ENCODE measurements at regions not wholly inside any gene's neighbourhood (a gene's known extent, or its start where the extent isn't known, plus 50 kb on each side); places are given as distances from the start of the nearest gene placed in this dataset.
"Not testable (repeated sequence)": the region's sequence is repeated elsewhere in the genome, so short reads cannot be mapped to it uniquely, and the experiment has no call there.

DNA sequence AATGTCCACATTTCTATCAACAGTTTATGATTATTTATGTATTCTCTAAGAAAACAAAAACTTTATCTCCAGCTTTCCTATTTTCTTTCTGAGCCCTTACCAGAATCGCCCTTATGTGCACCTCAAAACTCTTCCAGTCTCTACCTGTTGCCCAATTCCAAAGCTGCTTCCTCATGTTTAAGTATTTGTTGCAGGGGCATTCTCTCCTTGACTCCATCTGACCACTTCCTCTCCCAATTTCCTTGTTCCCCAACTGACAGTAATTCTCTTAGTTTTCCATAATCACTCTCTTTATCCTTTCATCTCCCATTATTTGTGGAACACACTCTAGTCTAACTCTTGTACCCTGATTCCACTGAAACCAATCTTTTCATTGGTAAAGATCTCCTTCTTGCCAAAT, 105.4 kb upstream of the RBBP8 start:
- H3K4me3 Mint-ChIP-seq = no peak overlapping the region
- Histone ChIP-seq H3K79me2 (ENCODE audit: insufficient read depth, low read length) (no peaks in the 10 kb centered on the region), H3K27me3 (ENCODE audit: control insufficient read depth in 2 of 2, insufficient read depth in 2 of 2, low read length in 2 of 2) (no peaks in the 10 kb centered on the region), H2AFZ (ENCODE audit: insufficient read depth, low read depth, low read length, poor library complexity, severe bottlenecking) (no peak overlapping the region), H3K4me1 (ENCODE audit: control insufficient read depth in 1 of 2, insufficient read depth in 2 of 2, low read length in 2 of 2) (peaks cover 0 to 3% of the 10 kb centered on the region in 2 donors), H3K4me3 (replicated peaks in 1 of 3; ENCODE audit: low read depth in 2 of 3, low read length in 3 of 3) (no peak overlapping the region), H3K9me3 (replicated peaks in 1 of 2; ENCODE audit: control insufficient read depth in 1 of 2, insufficient read depth in 1 of 2, low read length in 2 of 2) (peaks cover 10 to 15% of the 10 kb centered on the region in 2 donors), H4K20me1 (ENCODE audit: insufficient read depth, low read length) (no peaks in the 10 kb centered on the region), H3K36me3 (replicated peaks in 1 of 2; ENCODE audit: control insufficient read depth in 1 of 2, insufficient read depth in 2 of 2, low read length in 2 of 2) (no peaks in the 10 kb centered on the region), H3K27ac (ENCODE audit: low read depth in 1 of 2, low read length in 2 of 2) (no peak overlapping the region), H3K4me2 (replicated peaks; ENCODE audit: extremely low read depth, low read length, poor library complexity, severe bottlenecking) (no peak overlapping the region), H3K9ac (ENCODE audit: insufficient read depth, low read length, poor library complexity, severe bottlenecking) (no peak overlapping the region)
- TF ChIP-seq, protein P1, sequence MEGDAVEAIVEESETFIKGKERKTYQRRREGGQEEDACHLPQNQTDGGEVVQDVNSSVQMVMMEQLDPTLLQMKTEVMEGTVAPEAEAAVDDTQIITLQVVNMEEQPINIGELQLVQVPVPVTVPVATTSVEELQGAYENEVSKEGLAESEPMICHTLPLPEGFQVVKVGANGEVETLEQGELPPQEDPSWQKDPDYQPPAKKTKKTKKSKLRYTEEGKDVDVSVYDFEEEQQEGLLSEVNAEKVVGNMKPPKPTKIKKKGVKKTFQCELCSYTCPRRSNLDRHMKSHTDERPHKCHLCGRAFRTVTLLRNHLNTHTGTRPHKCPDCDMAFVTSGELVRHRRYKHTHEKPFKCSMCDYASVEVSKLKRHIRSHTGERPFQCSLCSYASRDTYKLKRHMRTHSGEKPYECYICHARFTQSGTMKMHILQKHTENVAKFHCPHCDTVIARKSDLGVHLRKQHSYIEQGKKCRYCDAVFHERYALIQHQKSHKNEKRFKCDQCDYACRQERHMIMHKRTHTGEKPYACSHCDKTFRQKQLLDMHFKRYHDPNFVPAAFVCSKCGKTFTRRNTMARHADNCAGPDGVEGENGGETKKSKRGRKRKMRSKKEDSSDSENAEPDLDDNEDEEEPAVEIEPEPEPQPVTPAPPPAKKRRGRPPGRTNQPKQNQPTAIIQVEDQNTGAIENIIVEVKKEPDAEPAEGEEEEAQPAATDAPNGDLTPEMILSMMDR (IDR thresholded peaks at IDR 0.05) = no peak
- WGBS (ENCODE audit: insufficient coverage) = no CpG with 5 or more reads among the region's 1 CpG
- DNase-seq = no peak
- peaks cover 16% of the 10 kb centered on the region for H3K4me1 Mint-ChIP-seq
- H3K27ac Mint-ChIP-seq = no peak overlapping the region
- no peaks in the 10 kb centered on the region for H3K36me3 Mint-ChIP-seq
- peaks cover 7 to 22% (median 16%) of the 10 kb centered on the region in 7 donors for H3K9me3 Mint-ChIP-seq
- peaks cover 0 to 2% (median 0%) of the 10 kb centered on the region in 3 donors for H3K27me3 Mint-ChIP-seq (ENCODE audit: low read depth in 3 of 3)
- intact Hi-C loops (cut with micrococcal nuclease) = no loop called here

DNA sequence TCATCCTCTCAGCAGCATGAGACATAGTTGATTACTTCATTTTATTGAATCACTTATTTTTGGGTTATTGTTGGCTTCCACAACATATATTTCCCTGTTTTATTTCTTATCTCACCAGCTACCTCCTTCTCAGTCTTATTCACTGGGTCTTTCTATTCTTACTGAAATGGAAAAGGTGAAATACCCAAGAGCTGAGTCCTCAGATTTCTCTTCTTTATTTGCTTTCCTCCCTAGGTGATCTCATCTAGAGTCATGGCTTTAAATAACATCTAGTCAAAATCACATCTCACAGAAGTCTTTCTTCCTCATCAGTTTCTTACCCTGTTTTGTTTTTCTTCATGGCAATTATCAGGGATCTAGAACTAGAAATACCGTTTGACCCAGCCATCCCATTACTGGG, 105.0 kb upstream of the RBBP8 start:
- Histone ChIP-seq H3K9ac (ENCODE audit: insufficient read depth, low read length, poor library complexity, severe bottlenecking) (no peak overlapping the region), H3K9me3 (replicated peaks in 1 of 2; ENCODE audit: control insufficient read depth in 1 of 2, insufficient read depth in 1 of 2, low read length in 2 of 2) (peaks cover 10 to 15% of the 10 kb centered on the region in 2 donors), H2AFZ (ENCODE audit: insufficient read depth, low read depth, low read length, poor library complexity, severe bottlenecking) (no peak overlapping the region), H3K79me2 (ENCODE audit: insufficient read depth, low read length) (no peaks in the 10 kb centered on the region), H4K20me1 (ENCODE audit: insufficient read depth, low read length) (no peaks in the 10 kb centered on the region), H3K4me1 (ENCODE audit: control insufficient read depth in 1 of 2, insufficient read depth in 2 of 2, low read length in 2 of 2) (peaks cover 0 to 3% of the 10 kb centered on the region in 2 donors), H3K27ac (ENCODE audit: low read depth in 1 of 2, low read length in 2 of 2) (no peak overlapping the region), H3K36me3 (replicated peaks in 1 of 2; ENCODE audit: control insufficient read depth in 1 of 2, insufficient read depth in 2 of 2, low read length in 2 of 2) (no peaks in the 10 kb centered on the region), H3K4me3 (replicated peaks in 1 of 3; ENCODE audit: low read depth in 2 of 3, low read length in 3 of 3) (no peak overlapping the region), H3K4me2 (replicated peaks; ENCODE audit: extremely low read depth, low read length, poor library complexity, severe bottlenecking) (no peak overlapping the region), H3K27me3 (ENCODE audit: control insufficient read depth in 2 of 2, insufficient read depth in 2 of 2, low read length in 2 of 2) (no peaks in the 10 kb centered on the region)
- Mint-ChIP-seq H3K27me3 (ENCODE audit: low read depth in 3 of 3) (peaks cover 0 to 2% (median 0%) of the 10 kb centered on the region in 3 donors), H3K27ac (no peak overlapping the region), H3K9me3 (peaks cover 7 to 22% (median 16%) of the 10 kb centered on the region in 7 donors), H3K36me3 (no peaks in the 10 kb centered on the region), H3K4me1 (peaks cover 17% of the 10 kb centered on the region), H3K4me3 (no peak overlapping the region)
- intact Hi-C loops (cut with micrococcal nuclease) = no loop called here
- WGBS (ENCODE audit: insufficient coverage) = no CpG with 5 or more reads among the region's 1 CpG
- no peak for DNase-seq
- TF ChIP-seq, protein P1 (IDR thresholded peaks at IDR 0.05) = no peak

DNA sequence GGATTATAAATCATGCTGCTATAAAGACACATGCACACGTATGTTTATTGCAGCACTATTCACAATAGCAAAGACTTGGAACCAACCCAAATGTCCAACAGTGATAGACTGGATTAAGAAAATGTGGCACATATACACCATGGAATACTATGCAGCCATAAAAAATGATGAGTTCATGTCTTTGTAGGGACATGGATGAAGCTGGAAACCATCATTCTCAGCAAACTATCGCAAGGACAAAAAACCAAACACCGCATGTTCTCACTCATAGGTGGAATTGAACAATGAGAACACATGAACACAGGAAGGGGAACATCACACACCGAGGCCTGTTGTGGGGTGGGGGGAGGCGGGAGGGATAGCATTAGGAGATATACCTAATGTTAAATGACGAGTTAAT, 104.5 kb upstream of the RBBP8 start:
- H3K9ac ChIP-seq (ENCODE audit: insufficient read depth, low read length, poor library complexity, severe bottlenecking); DNase-seq; H3K27ac Mint-ChIP-seq; H3K36me3 ChIP-seq (replicated peaks in 1 of 2; ENCODE audit: control insufficient read depth in 1 of 2, insufficient read depth in 2 of 2, low read length in 2 of 2); H3K4me2 ChIP-seq (replicated peaks; ENCODE audit: extremely low read depth, low read length, poor library complexity, severe bottlenecking); H3K4me3 ChIP-seq (replicated peaks in 1 of 3; ENCODE audit: low read depth in 2 of 3, low read length in 3 of 3); H3K27ac ChIP-seq (ENCODE audit: low read depth in 1 of 2, low read length in 2 of 2); H3K27me3 ChIP-seq (ENCODE audit: control insufficient read depth in 2 of 2, insufficient read depth in 2 of 2, low read length in 2 of 2); H3K27me3 Mint-ChIP-seq (ENCODE audit: low read depth in 3 of 3); H3K36me3 Mint-ChIP-seq; H3K4me3 Mint-ChIP-seq; H2AFZ ChIP-seq (ENCODE audit: insufficient read depth, low read depth, low read length, poor library complexity, severe bottlenecking); intact Hi-C loops (cut with micrococcal nuclease); H3K4me1 ChIP-seq (ENCODE audit: control insufficient read depth in 1 of 2, insufficient read depth in 2 of 2, low read length in 2 of 2); H4K20me1 ChIP-seq (ENCODE audit: insufficient read depth, low read length); H3K79me2 ChIP-seq (ENCODE audit: insufficient read depth, low read length): not testable (repeated sequence)
- WGBS (ENCODE audit: insufficient coverage) = no CpG with 5 or more reads among the region's 6 CpGs
- Mint-ChIP-seq H3K9me3 (peaks cover 7 to 22% (median 16%) of the 10 kb centered on the region in 7 donors), H3K4me1 (peaks cover 18% of the 10 kb centered on the region)
- peaks cover 10 to 15% of the 10 kb centered on the region in 2 donors for H3K9me3 ChIP-seq (replicated peaks in 1 of 2; ENCODE audit: control insufficient read depth in 1 of 2, insufficient read depth in 1 of 2, low read length in 2 of 2)

Measured in CD14-positive monocyte (primary cell).